Inferior parietal cortex (tissue), 1 donor: ENCODE measurements at regions not wholly inside any gene's neighbourhood (a gene's known extent, or its start where the extent isn't known, plus 50 kb on each side); places are given as distances from the start of the nearest gene placed in this dataset.

ENCODE experiments used
- DNase-seq: peaks from one replicate; pipeline ENCODE4 v3.0.0-alpha.2; 2016; ENCODE audit errors: extremely low spot score

- no peak for DNase-seq
Observed at GRCh38 chr3:11089931-11090330, 64.4 kb upstream of the HRH1 start.

- DNase-seq: no peak
Observed at GRCh38 chr3:11090551-11090950, 63.7 kb upstream of the HRH1 start.

DNA sequence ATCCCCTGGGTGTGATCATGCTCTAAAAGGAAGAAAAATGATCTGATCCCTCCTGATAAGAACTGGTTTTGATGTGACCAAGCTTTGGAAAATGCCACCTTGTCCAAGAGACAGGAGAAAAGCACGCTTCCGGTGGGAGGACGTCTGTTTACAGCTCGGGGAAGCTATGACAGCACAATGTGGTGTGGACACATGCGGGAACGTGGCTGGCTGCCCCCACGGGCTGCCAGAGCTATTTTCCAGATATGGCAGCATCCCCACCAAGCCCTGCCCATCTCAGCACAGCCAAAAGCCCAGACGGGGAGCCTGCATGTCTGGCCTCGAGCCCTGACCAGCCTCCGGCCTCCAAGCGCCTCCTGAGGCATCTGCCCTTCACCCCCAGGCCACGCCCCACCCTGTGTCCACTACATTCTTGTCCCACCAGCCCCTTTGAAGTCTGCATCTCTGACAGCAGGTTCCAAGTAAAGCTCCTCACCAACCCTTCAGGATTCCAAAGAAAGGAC is 63.2 kb upstream of the HRH1 start:
- DNase-seq: no peak

DNA sequence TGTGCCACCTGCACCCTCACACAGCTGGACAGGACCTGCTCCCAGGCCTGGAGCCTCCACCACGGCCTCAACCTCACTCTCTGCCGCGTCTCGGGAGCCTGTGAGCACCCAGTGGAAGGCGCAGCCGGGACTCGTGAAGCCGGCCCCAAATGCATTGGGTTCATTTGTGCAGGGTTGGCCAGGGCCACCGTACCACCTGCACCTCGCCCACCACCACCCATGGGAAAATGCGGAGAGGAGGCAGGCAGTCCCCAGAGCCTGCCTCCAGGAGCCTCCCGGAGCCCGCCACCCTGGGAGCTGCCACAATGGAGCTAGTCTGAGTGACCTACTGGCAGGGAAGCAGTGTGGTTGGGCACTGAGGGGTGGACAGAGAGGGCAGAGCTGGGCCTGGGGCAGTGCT is 62.5 kb upstream of the HRH1 start:
- DNase-seq: no peak

DNA sequence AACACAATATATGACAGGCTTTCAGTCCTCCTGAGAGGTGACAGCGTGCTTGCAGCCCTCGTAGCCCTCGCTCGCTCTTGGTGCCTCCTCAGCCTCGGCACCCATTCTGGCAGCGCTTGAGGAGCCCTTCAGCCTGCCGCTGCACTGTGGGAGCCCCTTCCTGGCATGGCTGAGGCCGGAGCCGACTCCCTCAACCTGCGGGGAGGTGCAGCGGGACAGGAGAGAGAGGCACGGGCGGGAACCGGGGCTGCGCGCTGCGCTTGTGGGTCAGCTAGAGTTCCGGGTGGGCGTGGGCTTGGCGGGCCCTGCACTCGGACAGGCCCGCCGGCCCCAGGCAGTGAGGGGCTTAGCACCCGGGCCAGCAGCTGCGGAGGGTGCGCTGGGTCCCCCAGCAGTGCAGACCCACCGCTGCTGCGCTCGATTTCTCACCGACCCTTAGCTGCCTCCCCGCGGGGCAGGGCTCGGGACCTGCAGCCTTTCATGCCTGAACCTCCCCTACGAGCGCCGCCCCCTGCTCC is 60.4 kb upstream of the HRH1 start:
- DNase-seq: no peak

GRCh38 chr3:11095932-11096265 is 58.4 kb upstream of the HRH1 start:
- DNase-seq: peak; percentile 13

- peak; percentile 69 for DNase-seq
Observed at GRCh38 chr3:11096266-11097139, 57.8 kb upstream of the HRH1 start.

- DNase-seq: no peak
Observed at GRCh38 chr3:11099306-11099705, 55.0 kb upstream of the HRH1 start.
